ENCODE measurements at regions not wholly inside any gene's neighbourhood (a gene's known extent, or its start where the extent isn't known, plus 50 kb on each side); places are given as distances from the start of the nearest gene placed in this dataset.

- Mint-ChIP-seq H3K36me3 (ENCODE audit: low read depth) (no peaks in the 10 kb centered on the region), H3K4me3 (no peak overlapping the region), H3K27me3 (peaks cover 13% of the 10 kb centered on the region), H3K4me1 (ENCODE audit: low read depth) (peaks cover 6% of the 10 kb centered on the region), H3K27ac (no peak overlapping the region), H3K9me3 (no peaks in the 10 kb centered on the region)
Measured at GRCh38 chr15:98146031-98146820, 185.7 kb downstream of the ARRDC4 start.

GRCh38 chr15:98147415-98147814 lies 186.9 kb downstream of the ARRDC4 start:
- Mint-ChIP-seq H3K4me3 (no peak overlapping the region), H3K27ac (no peak overlapping the region), H3K4me1 (ENCODE audit: low read depth) (peaks cover 6% of the 10 kb centered on the region), H3K27me3 (peaks cover 13% of the 10 kb centered on the region), H3K9me3 (no peaks in the 10 kb centered on the region), H3K36me3 (ENCODE audit: low read depth) (no peaks in the 10 kb centered on the region)

- no peak overlapping the region for H3K4me3 Mint-ChIP-seq
- H3K27me3 Mint-ChIP-seq, result peaks cover 13% of the 10 kb centered on the region
- H3K9me3 Mint-ChIP-seq, result no peaks in the 10 kb centered on the region
- H3K36me3 Mint-ChIP-seq (ENCODE audit: low read depth), result no peaks in the 10 kb centered on the region
- H3K4me1 Mint-ChIP-seq (ENCODE audit: low read depth), result peaks cover 6% of the 10 kb centered on the region
- no peak overlapping the region for H3K27ac Mint-ChIP-seq
Measured at GRCh38 chr15:98150084-98150483, 189.6 kb downstream of the ARRDC4 start.

- Mint-ChIP-seq H3K27ac (no peak overlapping the region), H3K4me1 (ENCODE audit: low read depth) (peaks cover 6% of the 10 kb centered on the region)
Measured at GRCh38 chr15:98150536-98150935, 190.0 kb downstream of the ARRDC4 start.

GRCh38 chr15:98151096-98151495 lies 190.6 kb downstream of the ARRDC4 start:
- Mint-ChIP-seq H3K4me3 (no peak overlapping the region), H3K27ac (no peak overlapping the region), H3K36me3 (ENCODE audit: low read depth) (no peaks in the 10 kb centered on the region), H3K4me1 (ENCODE audit: low read depth) (peaks cover 6% of the 10 kb centered on the region), H3K27me3 (peaks cover 8% of the 10 kb centered on the region), H3K9me3 (no peaks in the 10 kb centered on the region)

More at GRCh38 chr15:98150536-98150935, 190.0 kb downstream of the ARRDC4 start:
- H3K9me3 Mint-ChIP-seq, result no peaks in the 10 kb centered on the region
- no peaks in the 10 kb centered on the region for H3K36me3 Mint-ChIP-seq (ENCODE audit: low read depth)
- H3K4me3 Mint-ChIP-seq, result no peak overlapping the region
- H3K27me3 Mint-ChIP-seq, result peaks cover 11% of the 10 kb centered on the region

- Mint-ChIP-seq H3K4me3 (no peak overlapping the region), H3K36me3 (ENCODE audit: low read depth) (no peaks in the 10 kb centered on the region), H3K27me3 (no peaks in the 10 kb centered on the region), H3K4me1 (ENCODE audit: low read depth) (no peaks in the 10 kb centered on the region), H3K9me3 (no peaks in the 10 kb centered on the region), H3K27ac (no peak overlapping the region)
Measured at GRCh38 chr15:98152156-98152555, 191.7 kb downstream of the ARRDC4 start.

GRCh38 chr15:98154863-98155262 lies 194.4 kb downstream of the ARRDC4 start:
- no peaks in the 10 kb centered on the region for H3K9me3 Mint-ChIP-seq
- H3K27ac Mint-ChIP-seq, result no peak overlapping the region
- peaks cover 4% of the 10 kb centered on the region for H3K4me1 Mint-ChIP-seq (ENCODE audit: low read depth)
- no peaks in the 10 kb centered on the region for H3K27me3 Mint-ChIP-seq
- H3K4me3 Mint-ChIP-seq, result no peak overlapping the region
- H3K36me3 Mint-ChIP-seq (ENCODE audit: low read depth), result no peaks in the 10 kb centered on the region

GRCh38 chr15:98155356-98155755 lies 194.9 kb downstream of the ARRDC4 start:
- Mint-ChIP-seq H3K9me3 (no peaks in the 10 kb centered on the region), H3K4me3 (no peak overlapping the region), H3K27me3 (no peaks in the 10 kb centered on the region), H3K36me3 (ENCODE audit: low read depth) (no peaks in the 10 kb centered on the region), H3K4me1 (ENCODE audit: low read depth) (peaks cover 9% of the 10 kb centered on the region), H3K27ac (no peak overlapping the region)

- Mint-ChIP-seq H3K4me3 (no peak overlapping the region), H3K9me3 (no peaks in the 10 kb centered on the region), H3K27me3 (no peaks in the 10 kb centered on the region), H3K4me1 (ENCODE audit: low read depth) (peaks cover 13% of the 10 kb centered on the region), H3K36me3 (ENCODE audit: low read depth) (no peaks in the 10 kb centered on the region), H3K27ac (no peak overlapping the region)
Measured at GRCh38 chr15:98160236-98160635, 199.7 kb downstream of the ARRDC4 start.

- Mint-ChIP-seq H3K27ac (no peak overlapping the region), H3K4me1 (ENCODE audit: low read depth) (peaks cover 13% of the 10 kb centered on the region), H3K36me3 (ENCODE audit: low read depth) (no peaks in the 10 kb centered on the region), H3K4me3 (no peak overlapping the region), H3K27me3 (no peaks in the 10 kb centered on the region), H3K9me3 (no peaks in the 10 kb centered on the region)
Measured at GRCh38 chr15:98163319-98164045, 203.0 kb downstream of the ARRDC4 start.

GRCh38 chr15:98164571-98164970 lies 204.1 kb downstream of the ARRDC4 start:
- Mint-ChIP-seq H3K27me3 (no peaks in the 10 kb centered on the region), H3K27ac (no peak overlapping the region), H3K4me1 (ENCODE audit: low read depth) (peaks cover 12% of the 10 kb centered on the region), H3K9me3 (no peaks in the 10 kb centered on the region), H3K4me3 (no peak overlapping the region), H3K36me3 (ENCODE audit: low read depth) (no peaks in the 10 kb centered on the region)

- Mint-ChIP-seq H3K9me3 (no peaks in the 10 kb centered on the region), H3K27me3 (no peaks in the 10 kb centered on the region), H3K36me3 (ENCODE audit: low read depth) (no peaks in the 10 kb centered on the region), H3K27ac (no peak overlapping the region), H3K4me3 (no peak overlapping the region), H3K4me1 (ENCODE audit: low read depth) (peaks cover 8% of the 10 kb centered on the region)
Measured at GRCh38 chr15:98164986-98165385, 204.5 kb downstream of the ARRDC4 start.

GRCh38 chr15:98167722-98168268 lies 207.3 kb downstream of the ARRDC4 start:
- Mint-ChIP-seq H3K36me3 (ENCODE audit: low read depth) (no peaks in the 10 kb centered on the region), H3K4me1 (ENCODE audit: low read depth) (no peaks in the 10 kb centered on the region), H3K9me3 (no peaks in the 10 kb centered on the region), H3K27me3 (no peaks in the 10 kb centered on the region), H3K4me3 (no peak overlapping the region), H3K27ac (no peak overlapping the region)

GRCh38 chr15:98169551-98169950 lies 209.0 kb downstream of the ARRDC4 start:
- Mint-ChIP-seq H3K4me1 (ENCODE audit: low read depth) (no peaks in the 10 kb centered on the region), H3K9me3 (no peaks in the 10 kb centered on the region), H3K36me3 (ENCODE audit: low read depth) (no peaks in the 10 kb centered on the region), H3K27me3 (peaks cover 4% of the 10 kb centered on the region), H3K27ac (no peak overlapping the region), H3K4me3 (no peak overlapping the region)

GRCh38 chr15:98174286-98174685 lies 213.8 kb downstream of the ARRDC4 start:
- no peaks in the 10 kb centered on the region for H3K9me3 Mint-ChIP-seq
- H3K36me3 Mint-ChIP-seq (ENCODE audit: low read depth), result no peaks in the 10 kb centered on the region
- H3K4me3 Mint-ChIP-seq, result no peak overlapping the region
- H3K27ac Mint-ChIP-seq, result no peak overlapping the region
- H3K4me1 Mint-ChIP-seq (ENCODE audit: low read depth), result peaks cover 4% of the 10 kb centered on the region
- H3K27me3 Mint-ChIP-seq, result peaks cover 19% of the 10 kb centered on the region
